HG03175 (cell line): ENCODE measurements at regions not wholly inside any gene's neighbourhood (a gene's known extent, or its start where the extent isn't known, plus 50 kb on each side); places are given as distances from the start of the nearest gene placed in this dataset.

Experiments
- ATAC-seq: cut with Tn5 transposase; IDR thresholded peaks from one replicate; pipeline ENCODE4 v1.9.1; 2021; ENCODE audit warnings: mild to moderate bottlenecking, moderate library complexity; ENCODE audit not compliant: unreplicated experiment

DNA sequence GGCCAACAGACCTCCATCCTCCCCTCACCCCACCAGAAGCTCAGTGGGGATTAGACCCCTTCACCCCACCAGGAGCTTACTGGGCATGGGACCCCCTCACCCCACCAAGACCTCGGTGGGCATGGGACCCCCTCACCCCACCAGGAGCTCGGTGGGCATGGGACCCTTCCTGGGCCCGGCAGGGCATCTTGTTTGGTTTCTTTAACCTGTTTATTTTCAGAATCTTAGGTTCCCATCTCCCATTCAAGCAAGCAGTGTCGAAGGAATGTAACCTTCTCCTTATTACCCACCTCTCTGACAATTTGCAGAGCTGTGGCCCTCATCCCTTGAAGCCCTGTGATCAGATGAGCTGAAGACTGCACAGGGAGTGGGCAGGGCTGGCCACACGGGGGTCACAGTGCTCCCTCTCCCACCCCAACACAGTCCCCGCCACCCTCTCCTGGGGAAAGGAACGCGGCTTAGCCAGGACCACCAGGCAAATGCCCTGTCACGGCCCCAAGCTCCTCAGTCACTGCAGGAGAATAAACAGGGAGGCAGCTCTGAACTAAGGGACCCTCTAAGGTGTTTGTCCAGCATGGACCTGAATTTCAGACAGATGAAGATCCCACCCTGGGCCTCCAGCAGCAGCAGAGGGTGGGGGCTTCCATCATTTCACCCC lies 330.0 kb downstream of the NPHP4 start:
- no peak for ATAC-seq

DNA sequence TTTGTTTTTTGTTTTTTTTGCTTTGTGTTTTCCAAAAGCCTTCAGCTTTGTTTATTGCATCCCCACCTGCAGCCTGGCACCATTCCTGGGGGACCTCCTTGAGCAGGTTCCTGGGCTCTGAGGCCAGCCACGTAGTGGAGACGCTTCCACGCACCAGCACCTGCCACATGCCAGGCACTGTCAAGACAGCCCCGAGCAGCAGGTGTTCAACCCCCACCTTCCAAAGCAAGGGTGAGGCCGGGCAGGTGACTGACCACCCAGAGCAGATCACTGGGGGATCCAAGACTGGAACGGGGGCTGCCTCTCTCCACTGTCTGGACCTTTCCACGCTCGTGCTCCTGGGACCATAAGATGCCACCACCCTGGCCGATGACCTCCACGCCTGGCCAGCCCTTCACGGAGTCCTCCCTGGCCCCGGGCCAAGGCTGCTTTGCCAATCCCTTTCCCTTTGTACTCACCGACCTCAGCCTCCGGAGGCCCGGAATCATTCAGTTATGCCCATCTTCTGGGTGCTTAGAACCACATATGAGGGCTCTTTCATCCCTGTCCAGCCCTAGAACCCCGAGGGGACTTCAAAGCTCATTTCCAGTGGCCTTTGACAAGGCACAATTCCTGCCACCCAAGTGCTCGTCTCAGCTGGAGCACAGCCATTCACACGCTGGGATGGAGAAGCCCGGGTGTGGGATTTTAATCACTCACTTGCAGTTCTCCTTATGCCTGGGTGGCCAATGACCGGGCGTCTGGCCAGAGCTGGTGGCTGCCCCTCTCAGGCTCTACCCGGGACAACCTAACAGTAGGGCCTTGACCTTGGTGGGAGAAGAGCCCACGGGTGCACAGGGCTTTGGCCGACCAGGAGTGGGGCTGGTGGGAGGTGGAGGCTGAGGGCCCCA lies 330.8 kb downstream of the NPHP4 start:
- ATAC-seq: no peak

DNA sequence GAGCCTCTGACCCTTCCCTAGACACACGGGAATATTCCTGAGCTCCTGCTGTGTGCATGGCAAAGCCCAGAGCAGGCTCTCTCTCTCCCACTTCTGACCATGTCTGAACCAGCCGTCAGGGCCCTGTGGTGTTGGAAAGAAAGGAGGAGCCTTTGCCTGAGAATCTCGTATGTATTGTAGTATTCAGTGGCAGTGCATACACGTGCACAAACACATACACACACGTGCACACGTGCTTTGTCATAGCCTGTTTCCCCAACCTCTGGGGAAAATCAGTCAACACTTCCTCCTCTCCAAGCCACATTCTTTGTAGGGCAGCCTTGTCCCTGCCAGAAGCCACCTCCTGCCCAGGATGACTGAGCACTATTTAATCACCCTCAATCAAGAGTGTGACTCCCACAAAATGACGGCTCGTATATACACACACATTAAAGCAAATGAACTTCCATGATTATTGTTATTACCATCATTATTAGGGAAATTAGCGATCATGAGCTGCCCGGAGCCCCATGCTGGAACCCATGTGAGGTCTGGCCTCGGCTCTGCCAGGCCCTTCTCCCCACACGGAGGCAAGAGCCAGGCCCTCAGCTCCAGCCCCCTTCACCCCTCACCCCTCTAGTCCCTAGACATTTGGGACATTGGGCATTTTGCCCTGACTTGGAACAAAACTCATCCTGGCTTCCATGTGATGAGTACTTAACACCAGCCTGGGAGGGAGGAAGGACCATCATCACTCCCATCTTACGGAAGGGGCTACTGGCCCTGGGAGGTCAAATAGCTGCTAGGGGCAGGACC lies 331.9 kb downstream of the NPHP4 start:
- no peak for ATAC-seq

DNA sequence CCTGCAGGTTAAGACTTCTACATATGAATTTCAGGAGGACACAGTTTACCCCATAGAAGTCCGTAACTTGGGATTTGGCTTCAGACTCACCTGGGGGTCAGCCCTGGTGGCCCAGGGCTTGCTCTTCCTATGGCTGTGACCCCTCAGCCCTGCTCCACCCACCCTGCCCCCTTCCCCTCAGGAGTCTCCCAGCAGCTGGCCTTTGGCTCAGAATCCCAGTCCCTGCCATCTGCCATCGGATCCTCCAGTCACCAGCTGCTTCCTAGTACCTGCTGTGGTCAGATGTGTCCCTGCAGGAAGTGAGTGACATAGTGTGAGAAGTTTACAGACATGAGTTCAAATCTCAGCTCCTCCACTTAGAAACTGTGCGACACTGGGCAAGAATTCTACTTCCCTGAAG lies 332.6 kb downstream of the NPHP4 start:
- ATAC-seq: no peak

DNA sequence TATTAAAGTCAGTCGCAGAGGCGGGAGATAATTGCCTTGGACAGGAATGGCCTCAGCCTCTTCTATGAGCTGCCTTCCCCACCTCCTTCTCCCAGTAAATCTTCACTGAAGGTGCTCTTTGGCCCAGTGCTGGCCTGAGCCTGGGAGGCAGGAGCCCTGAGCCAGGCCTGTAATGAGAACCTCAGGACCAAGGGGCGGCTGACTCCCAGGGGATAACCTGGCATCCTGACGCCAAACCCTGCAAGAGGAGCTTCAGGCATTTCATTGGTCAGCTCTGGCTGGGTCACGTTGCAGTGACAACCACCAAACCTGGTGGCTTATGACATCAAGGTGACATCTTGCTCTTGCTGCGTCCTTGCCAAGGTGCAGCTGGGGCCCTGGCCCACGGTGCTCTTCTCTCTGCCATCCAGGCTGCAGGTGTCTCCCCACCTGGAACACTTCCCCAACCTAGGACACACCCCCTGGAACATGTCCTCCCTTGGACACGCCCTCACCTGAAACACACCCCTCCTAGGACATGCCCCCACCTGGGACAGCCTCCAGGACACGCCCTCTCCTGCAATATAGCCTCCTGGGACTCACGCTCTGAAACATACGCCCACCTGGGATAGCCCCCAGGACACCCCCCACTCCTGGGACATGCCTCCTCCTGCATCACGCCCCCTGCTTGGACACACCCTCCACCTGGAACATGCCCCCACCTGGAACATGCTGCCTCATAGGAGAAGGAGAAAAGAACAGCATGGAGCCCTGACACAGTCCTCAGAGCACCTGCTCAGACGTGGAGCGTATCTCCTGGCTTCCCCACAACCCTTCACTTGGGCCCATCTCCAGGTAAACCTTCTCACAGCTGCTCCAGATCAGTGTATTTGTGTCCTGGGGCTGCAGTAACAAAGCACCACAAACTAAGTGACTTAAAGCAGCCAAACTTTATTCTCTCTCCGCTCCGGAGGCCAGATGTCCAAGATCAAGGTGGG lies 333.6 kb downstream of the NPHP4 start:
- ATAC-seq: no peak

DNA sequence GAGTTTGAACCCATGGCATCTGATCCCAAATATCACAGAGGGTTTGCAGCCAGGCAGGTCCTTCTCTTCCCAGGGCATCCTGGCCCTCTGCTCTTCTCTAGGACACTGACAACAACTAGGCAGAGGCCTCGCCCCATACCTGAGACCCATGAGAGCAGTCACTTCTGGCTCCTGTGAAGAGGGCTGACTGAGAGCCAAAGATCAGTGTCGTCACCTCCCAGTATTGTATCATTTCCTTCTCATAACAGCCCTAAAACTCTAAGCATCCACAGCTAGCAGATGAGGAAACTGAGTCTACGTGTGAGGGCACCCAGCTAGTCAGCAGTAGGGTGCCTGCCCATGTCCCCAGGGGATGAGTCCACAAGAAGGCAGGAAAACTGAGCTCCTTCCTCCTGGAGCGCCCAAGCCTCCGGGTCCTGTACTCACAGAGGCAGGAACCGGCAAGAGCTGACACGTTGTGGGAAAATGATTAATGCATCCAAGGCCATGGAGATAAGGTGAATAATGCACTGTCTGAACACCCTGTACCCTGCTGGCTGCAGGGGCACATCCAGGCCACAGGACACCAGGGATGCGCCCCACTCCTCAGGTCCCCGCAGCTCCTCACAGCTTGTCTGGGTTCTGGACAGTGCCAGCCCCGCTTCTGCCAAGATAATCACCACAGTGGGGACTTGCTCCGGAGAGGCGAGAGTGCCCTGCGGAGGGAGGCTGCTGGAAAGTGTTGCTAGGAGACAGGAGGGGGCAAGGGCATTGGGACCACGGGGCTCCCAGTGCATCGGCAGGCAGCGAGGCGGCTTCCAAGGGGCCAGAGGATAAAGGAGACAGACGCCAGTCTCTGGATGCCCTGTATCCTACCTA lies 340.0 kb downstream of the NPHP4 start:
- ATAC-seq: no peak

DNA sequence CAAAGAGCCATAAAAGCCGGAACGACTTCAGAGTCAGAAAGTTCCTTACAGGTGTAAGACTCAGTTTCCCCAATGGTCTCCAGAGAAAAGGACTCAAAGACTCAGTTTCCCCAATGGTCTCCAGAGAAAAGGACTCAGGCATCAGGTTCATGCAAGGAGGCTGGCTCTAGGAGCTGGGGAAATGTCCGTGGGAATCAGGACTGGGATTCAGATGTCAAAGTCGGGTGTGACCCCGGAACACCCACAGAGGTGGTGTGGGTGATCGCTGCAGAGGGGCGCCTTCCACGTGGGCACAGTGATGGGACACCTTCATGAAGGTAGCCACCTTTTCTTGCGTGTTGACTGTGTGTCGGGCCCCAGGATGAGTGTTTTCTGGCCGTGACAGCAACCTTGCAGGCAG lies 340.8 kb downstream of the NPHP4 start:
- no peak for ATAC-seq

DNA sequence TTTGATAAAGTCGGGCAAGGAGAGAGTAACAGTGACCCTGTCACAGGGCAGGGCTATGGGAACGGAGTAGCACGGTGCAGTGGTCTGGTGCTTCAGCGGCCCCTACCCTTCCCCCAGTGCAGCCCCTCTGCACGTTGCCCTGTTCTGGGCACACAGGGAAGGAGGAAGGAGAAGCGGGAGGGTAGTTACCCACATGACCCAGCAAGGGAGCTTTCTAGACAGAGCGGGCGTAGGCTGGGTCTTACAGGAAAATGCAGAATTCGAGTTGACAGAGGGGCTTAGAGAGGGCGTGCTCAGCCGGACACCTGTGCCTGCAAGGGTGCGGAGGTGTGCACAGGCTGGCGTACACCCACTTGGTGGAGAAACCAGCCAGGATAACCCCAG lies 341.2 kb downstream of the NPHP4 start:
- no peak for ATAC-seq

DNA sequence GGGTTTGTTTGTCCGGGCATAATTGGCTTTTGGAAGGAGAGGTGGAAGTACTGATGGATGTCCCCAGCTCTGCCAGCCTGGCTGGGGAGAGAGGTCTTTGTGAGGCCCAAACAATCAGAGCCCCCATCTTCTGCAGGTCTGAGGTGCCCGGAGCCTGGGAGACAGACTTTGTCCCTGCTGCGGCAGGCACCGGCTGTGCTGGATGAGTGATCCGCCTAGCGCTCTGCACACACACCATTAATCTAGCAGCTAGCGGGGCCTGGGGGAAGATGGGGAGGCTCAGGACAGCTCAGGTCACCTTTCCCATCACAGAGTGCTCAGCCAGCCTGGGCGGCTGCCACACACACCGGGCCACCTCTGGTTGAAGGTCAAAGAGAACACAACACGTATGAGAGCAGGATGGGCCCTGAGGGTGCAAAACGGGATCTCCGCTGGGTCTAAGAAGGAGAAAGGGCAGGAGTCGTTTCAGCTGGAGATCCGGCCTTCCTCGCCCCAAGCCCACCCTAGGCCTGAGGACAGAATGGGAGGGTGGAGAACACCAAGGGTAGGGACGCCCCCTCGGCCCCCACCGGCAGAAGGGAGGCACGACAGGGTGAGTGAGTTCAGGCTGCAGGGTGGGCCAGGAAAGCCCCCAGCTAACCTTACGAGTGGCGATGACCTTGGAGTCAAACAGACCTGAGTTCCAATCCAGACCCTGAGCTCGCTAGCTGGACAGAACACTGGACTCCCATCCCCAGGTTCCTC lies 341.8 kb downstream of the NPHP4 start:
- ATAC-seq: no peak

DNA sequence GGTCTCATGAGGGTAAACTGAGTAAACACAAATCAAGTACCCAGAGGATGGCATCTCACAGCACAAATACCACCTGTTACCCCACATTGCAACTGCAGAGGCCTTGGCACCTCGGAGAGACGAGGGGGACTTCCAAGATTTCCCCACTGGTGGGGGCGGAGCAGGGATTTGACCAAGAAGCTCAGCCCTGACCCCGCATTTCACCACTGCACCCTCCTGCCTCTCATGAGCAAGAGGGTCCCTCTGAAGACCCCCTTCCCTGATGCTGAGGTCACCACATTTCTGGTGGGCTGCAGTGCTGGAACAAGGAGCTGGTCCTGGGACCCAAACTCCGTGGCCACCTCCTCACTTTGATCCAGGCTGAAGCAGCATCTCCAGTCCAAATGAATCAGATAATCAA lies 342.4 kb downstream of the NPHP4 start:
- no peak for ATAC-seq

DNA sequence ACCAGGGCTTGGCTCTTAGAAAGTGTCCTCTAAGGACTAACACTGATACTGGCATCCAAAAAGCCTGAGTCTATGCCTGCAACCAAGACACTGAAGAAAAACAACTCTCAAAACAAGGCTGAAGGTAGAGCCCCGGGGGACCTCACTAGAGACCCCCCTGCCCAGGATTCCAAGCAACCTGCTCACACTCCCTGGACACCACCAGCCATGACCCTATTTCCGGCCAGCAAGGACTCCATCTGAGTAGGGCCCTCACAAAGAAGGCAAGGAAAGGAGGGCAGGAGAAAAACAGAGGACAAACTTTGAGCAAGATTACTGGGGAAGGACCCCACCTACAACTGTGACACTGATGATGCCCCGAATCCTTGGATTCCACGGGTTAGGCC lies 343.1 kb downstream of the NPHP4 start:
- no peak for ATAC-seq

DNA sequence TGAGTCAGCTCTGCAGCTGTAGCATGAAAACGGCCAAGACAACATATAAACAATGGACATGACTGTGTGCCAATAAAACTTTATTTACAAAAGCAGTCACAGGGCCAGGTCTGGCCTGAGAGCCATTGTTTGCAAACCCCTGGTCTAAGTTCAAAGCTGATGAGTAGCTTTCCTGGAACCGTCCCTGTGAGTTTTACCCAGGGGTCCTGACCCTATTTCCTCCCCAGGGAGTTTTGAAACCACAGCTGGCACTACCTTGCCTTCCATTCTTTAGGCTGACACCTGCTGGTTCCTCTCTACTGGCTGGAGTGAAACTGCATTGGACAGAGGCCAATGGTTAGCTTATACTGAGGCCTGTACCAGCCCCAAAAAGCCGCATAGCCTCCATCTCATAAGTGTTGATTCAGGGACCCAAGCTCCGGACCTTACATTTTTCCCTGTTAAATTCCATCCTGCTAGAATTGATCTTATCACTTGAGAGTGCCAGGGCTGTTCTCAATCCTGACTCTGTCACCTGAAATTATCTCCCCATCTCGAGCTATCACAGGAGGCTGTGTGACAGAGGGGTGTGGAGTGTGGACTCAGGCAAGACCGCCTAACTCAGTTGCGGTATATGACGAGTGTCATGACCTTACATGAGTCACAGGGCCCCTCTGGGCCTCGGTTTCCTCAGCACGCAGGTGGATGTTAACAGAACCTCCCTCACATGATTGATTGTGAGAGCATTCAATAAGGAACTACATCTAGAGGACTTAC lies 343.6 kb downstream of the NPHP4 start:
- ATAC-seq: no peak

DNA sequence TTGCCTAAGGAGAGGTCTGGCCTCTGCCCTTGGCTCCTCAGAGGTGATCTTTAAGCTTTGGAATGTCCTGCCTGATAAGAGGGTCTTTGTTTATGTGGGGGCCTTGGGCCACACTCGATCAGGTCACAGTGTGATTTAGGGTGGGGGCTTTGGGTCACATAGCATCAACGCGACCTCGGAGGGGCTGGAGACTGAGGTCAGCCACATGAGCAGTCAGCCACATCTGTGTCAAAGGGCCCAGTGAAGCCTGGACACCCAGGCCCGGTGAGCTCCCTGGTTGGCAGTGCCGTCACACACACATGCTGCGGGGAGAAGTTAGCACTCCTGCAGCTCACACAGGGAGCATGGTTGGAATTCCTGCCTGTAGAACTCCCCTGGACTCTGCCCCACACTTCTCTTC lies 345.0 kb downstream of the NPHP4 start:
- ATAC-seq: no peak

DNA sequence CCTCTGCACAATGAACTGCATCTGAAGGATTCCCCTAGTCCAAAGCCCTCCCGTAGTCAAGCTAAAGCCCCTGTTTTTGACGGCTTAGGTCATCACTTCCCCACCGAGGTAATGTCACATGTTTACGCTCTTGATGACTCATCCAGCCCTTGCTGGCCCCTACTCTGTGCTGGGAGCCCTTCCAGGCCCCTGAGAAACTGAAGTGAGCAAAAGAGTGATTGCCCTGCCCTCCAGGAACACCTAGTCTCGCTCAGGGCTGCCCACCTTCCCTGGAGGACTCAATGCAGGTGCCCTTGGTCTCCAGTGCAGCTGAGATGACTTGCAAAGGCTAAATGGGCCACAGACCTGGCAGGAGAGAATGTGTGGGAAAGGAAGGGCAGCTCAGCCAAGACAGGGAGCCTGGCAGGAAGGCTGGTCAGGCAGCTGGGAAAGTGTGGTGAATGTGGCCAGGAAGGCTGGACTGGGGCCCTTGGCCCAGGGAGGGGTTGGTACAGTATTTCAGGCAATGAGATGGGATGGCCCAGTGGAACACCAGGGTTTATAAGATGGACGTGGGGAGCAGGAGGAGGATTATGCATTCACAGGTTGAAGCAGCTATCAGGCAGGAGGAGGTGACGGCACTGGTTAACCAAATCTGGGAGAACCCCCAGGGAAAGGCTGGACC lies 345.6 kb downstream of the NPHP4 start:
- ATAC-seq: no peak

DNA sequence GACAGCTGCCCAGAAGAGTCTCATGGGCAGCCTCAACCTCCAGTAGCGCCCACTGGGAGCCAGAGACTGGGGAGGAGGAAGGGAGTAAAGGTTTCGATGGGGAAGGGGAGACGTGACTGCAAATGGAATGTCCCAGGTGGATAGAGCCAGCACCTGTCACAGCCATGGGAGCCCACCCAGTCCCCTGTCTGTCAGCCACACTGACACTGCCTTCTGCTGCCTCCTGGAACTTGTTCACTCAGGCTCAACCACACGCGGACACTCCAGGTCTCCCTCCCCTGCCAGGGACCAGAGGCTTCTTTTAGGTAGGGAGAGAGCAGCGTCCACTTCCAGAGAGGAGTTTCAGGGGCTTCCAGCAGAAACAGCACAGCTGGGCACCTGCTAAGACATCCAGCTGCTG lies 346.3 kb downstream of the NPHP4 start:
- ATAC-seq: no peak

DNA sequence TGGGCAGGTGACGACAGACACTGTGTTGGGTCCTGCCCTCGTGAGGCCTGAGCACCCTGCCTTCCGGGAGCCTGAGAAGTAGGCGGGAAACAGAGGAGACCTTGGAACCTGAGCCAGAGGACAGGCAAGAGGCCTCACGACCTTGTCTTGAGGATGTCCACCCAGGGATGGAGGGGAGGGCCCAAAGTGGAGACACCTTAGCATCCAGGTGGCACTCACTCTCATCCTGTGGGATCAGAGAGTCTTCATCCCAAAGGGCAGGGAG lies 347.2 kb downstream of the NPHP4 start:
- no peak for ATAC-seq

DNA sequence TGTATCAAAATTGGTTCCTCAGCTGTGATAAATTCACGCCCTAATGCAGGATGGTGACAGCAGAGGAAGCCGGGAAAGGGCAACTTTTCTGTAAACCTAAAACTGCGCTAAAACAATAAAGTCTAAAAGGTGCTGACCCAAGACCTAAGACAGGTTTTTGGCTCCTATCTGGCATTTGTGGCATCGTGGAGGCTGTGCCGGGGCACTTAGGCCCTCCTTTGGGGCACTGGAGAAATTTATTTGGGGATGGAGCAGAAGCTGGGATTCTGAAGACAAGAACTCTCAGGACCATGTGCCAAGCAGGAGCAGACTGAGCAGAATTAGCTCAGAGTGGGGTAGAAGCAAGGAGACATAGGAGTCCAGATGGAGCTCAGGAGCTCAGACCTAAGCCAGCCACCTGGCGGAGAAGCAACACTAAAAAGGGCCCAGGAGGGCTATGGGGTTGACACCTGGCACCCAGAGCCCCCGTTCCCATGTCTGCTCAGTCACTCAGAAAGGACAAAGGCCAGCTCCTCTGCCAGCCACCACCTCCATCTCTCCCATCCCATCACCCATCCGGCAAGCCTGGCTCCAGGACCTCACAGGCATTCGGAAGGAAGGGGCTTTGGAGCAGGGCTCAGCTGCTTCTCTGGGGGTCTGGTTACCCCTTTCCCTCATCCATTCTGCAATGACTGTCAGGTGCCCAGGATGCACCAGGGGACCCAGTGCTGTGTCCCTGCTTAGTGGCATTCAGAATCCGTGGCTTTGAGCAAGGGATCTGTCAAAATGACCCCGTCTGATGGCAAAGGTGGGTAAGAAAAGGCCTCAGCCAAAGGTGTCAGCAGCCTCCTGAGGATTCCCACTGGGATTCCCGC lies 347.7 kb downstream of the NPHP4 start:
- no peak for ATAC-seq
